ENCODE measurements at regions not wholly inside any gene's neighbourhood (a gene's known extent, or its start where the extent isn't known, plus 50 kb on each side); places are given as distances from the start of the nearest gene placed in this dataset.
"Not testable (repeated sequence)": the region's sequence is repeated elsewhere in the genome, so short reads cannot be mapped to it uniquely, and the experiment has no call there.

DNA sequence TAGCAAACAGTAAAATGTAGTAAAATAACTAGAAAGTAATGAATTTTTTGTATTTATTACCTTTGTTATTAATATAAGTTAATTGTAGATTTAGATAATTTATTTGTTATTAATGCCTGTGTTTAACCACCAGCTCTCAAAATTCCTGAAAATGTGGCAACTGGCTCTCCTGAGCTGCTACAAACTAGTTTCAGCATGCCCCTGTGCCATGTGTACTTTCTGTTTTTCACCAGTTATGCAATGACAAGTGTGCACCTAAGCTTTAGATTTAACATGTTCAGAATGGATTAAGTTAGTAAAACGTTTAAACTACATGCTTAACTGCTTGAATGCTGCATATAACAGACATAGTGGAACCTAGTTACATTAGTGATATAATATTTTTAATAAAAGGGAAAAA, 88.1 kb downstream of the POSTN start:
- H3K4me1 Mint-ChIP-seq, result no peaks in the 10 kb centered on the region
- no peaks in the 10 kb centered on the region for H3K36me3 Mint-ChIP-seq (ENCODE audit: low read depth)
- no peak overlapping the region for H3K27ac Mint-ChIP-seq
- H3K9me3 ChIP-seq (ENCODE audit: control insufficient read depth, low read length, poor library complexity, severe bottlenecking), result no peaks in the 10 kb centered on the region
- H3K27me3 Mint-ChIP-seq, result no peaks in the 10 kb centered on the region
- DNase-seq (no peak), ATAC-seq (no peak)
- H3K4me3 Mint-ChIP-seq, result no peak overlapping the region

- no peak for ATAC-seq
- Mint-ChIP-seq H3K4me3 (no peak overlapping the region), H3K4me1 (no peaks in the 10 kb centered on the region), H3K27ac (no peak overlapping the region), H3K36me3 (ENCODE audit: low read depth) (no peaks in the 10 kb centered on the region), H3K27me3 (no peaks in the 10 kb centered on the region)
- no peak for DNase-seq
- H3K9me3 ChIP-seq (ENCODE audit: control insufficient read depth, low read length, poor library complexity, severe bottlenecking), result no peaks in the 10 kb centered on the region
Measured at GRCh38 chr13:37505531-37505930, 93.0 kb downstream of the POSTN start.

DNA sequence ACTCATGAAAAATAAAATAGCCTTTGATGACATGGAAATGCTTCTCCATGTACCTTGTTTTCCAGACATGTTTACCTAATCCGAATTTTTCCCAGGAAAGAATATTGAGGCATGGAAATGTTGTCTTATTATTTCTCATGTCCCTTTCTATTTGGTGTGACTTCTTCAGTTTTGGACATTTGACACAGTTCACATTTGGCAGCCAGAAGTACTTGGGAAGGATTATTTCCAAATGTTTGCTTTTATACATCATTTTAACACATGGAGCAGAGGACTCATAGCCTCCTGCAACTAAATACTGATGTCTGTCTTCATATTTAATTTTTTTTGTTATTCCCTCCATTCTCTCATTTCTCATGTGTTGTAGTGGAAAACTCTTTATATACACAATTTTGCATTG, 94.3 kb downstream of the POSTN start:
- no peak overlapping the region for H3K27ac Mint-ChIP-seq
- no peaks in the 10 kb centered on the region for H3K36me3 Mint-ChIP-seq (ENCODE audit: low read depth)
- DNase-seq (no peak), ATAC-seq (no peak)
- no peak overlapping the region for H3K4me3 Mint-ChIP-seq
- no peaks in the 10 kb centered on the region for H3K4me1 Mint-ChIP-seq
- H3K27me3 Mint-ChIP-seq, result no peaks in the 10 kb centered on the region
- no peaks in the 10 kb centered on the region for H3K9me3 ChIP-seq (ENCODE audit: control insufficient read depth, low read length, poor library complexity, severe bottlenecking)

GRCh38 chr13:37503287-37503686, 95.3 kb downstream of the POSTN start:
- no peak for DNase-seq
- H3K4me1 Mint-ChIP-seq, result no peaks in the 10 kb centered on the region
- no peaks in the 10 kb centered on the region for H3K9me3 ChIP-seq (ENCODE audit: control insufficient read depth, low read length, poor library complexity, severe bottlenecking)

DNA sequence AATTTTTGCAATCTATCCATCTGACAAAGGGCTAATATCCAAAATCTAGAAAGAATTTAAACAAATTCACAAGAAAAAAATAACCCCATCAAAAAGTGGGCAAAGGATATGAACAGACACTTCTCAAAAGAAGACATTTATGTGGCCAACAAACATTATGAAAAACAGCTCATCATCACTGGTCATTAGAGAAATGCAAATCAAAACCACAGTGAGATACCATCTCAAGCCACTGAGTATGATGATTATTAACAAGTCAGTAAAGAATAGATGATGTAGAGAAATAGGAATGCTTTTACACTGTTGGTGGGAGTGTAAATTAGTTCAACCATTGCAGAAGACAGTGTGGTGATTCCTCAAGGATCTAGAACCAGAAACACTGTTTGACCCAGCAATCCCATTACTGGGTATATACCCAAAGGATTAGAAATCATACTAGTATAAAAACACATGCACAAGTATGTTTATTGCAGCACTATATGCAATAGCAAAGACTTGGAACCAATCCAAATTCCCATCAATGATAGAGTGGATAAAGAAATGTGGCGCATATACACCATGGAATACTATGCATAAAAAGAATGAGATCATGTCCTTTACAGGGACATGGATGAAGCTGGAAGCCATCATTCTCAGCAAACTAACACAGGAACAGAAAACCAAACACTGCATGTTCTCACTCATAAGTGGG, 96.1 kb downstream of the POSTN start:
- not testable (repeated sequence) for H3K27ac Mint-ChIP-seq; H3K9me3 ChIP-seq (ENCODE audit: control insufficient read depth, low read length, poor library complexity, severe bottlenecking); H3K4me1 Mint-ChIP-seq; H3K4me3 Mint-ChIP-seq; DNase-seq; H3K27me3 Mint-ChIP-seq; H3K36me3 Mint-ChIP-seq (ENCODE audit: low read depth); ATAC-seq

More at GRCh38 chr13:37503287-37503686, 95.3 kb downstream of the POSTN start:
- H3K27me3 Mint-ChIP-seq, result no peaks in the 10 kb centered on the region
- no peaks in the 10 kb centered on the region for H3K36me3 Mint-ChIP-seq (ENCODE audit: low read depth)
- H3K4me3 Mint-ChIP-seq, result no peak overlapping the region
- no peak for ATAC-seq
- H3K27ac Mint-ChIP-seq, result no peak overlapping the region

DNA sequence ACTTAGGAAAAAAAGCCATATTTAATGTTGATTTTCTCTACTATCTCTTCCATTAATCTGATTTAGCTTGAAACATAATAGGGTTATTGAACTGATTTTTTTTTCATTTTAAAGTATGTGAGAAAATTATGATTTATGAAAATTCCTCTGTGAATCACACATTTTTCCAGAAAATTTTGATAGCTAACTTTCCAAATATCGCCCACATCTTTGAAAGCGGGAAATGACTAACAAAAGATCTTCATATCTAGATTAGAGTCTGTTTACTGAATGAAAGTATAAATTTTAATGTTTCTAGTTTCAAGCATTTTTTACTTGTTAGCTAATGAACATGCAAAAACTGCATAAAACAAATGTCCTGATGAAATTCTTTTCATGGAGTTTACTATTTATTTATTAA, 97.4 kb downstream of the POSTN start:
- DNase-seq (no peak), ATAC-seq (no peak)
- H3K27me3 Mint-ChIP-seq, result no peaks in the 10 kb centered on the region
- no peaks in the 10 kb centered on the region for H3K9me3 ChIP-seq (ENCODE audit: control insufficient read depth, low read length, poor library complexity, severe bottlenecking)
- H3K4me1 Mint-ChIP-seq, result no peaks in the 10 kb centered on the region
- no peaks in the 10 kb centered on the region for H3K36me3 Mint-ChIP-seq (ENCODE audit: low read depth)
- no peak overlapping the region for H3K4me3 Mint-ChIP-seq
- no peak overlapping the region for H3K27ac Mint-ChIP-seq

- Mint-ChIP-seq H3K27ac (no peak overlapping the region), H3K36me3 (ENCODE audit: low read depth) (no peaks in the 10 kb centered on the region), H3K27me3 (no peaks in the 10 kb centered on the region), H3K4me1 (no peaks in the 10 kb centered on the region), H3K4me3 (no peak overlapping the region)
- no peak for ATAC-seq
- H3K9me3 ChIP-seq (ENCODE audit: control insufficient read depth, low read length, poor library complexity, severe bottlenecking), result no peaks in the 10 kb centered on the region
- no peak for DNase-seq
Measured at GRCh38 chr13:37495046-37495445, 103.5 kb downstream of the POSTN start.

DNA sequence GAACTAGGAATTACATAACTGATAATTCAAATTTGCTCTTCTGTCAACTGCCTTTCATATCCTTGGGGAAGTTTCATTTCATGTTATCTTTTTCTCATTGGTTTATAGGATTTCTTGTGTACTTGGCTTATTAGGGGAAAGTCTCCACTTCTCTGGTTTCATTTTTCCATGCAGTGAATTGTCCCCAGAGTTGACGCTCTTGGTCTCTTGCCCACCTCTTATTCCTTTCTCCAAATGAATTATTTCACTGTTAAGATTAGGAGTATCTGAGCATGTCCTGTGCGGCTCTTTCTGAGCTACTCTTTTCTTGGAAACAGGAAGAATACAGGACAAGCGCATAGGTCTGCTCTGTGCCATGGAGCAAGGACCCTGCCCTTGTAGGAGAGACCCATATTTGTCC, 104.8 kb downstream of the POSTN start:
- no peak for ATAC-seq
- H3K27me3 Mint-ChIP-seq, result no peaks in the 10 kb centered on the region
- no peak for DNase-seq
- no peaks in the 10 kb centered on the region for H3K36me3 Mint-ChIP-seq (ENCODE audit: low read depth)
- H3K27ac Mint-ChIP-seq, result no peak overlapping the region
- no peaks in the 10 kb centered on the region for H3K4me1 Mint-ChIP-seq
- no peaks in the 10 kb centered on the region for H3K9me3 ChIP-seq (ENCODE audit: control insufficient read depth, low read length, poor library complexity, severe bottlenecking)
- no peak overlapping the region for H3K4me3 Mint-ChIP-seq

DNA sequence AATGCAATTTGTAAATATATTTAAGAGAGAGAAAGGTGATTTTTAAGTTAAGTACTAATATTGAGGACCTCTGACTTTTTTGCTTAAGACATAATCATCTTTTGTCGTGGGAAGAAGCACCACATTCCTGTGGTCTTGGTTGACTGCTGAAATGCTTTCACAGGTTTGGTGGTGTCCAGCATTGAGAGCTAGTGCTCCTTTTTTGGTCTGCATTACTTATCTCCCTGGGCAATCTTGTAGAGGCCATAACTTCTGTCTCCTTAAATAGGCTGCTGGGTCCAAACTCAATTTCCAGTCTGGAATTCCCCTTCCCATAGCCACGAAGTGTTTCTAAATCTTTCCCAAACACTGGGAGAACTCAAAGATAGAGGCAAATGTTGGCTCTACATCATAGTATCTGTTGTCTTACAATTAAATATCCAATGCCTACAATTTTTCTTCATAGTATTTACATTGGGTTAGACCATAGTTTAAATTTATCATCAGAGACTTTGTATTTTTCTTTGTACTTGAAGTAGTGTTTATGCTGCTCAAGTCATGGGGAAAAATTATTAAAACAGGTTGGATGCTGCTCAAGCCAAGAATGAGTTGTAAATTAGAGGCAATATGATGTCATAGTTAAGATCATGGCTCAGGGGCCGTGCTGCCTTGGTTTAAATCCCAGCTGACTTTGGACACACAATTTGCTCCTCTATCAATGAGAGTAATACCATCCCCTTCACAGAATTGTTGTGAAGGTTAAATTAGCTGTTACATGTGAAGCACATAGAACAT, 105.6 kb downstream of the POSTN start:
- Mint-ChIP-seq H3K27ac (no peak overlapping the region), H3K36me3 (ENCODE audit: low read depth) (no peaks in the 10 kb centered on the region), H3K4me3 (no peak overlapping the region), H3K4me1 (no peaks in the 10 kb centered on the region), H3K27me3 (no peaks in the 10 kb centered on the region)
- no peak for DNase-seq
- H3K9me3 ChIP-seq (ENCODE audit: control insufficient read depth, low read length, poor library complexity, severe bottlenecking), result no peaks in the 10 kb centered on the region
- ATAC-seq, result no peak

DNA sequence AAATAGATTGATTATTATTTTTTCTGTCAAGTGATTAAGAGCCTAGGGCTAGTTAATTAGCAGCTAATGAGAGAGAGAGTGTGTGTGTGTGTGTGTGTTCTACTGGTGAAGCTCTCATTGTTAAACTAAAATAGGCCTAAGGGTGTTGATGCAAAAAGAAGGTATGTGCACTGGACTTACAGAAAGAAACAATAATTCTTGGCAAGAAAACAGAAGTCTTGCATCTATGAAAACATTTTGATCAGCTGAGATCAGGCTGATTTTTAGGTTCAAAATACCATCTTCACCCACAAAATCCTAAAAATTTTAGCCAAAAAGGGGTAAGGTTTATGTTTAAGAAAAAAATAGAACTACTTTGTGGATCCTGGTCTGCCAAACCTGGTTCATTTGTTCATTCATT, 106.5 kb downstream of the POSTN start:
- no peaks in the 10 kb centered on the region for H3K4me1 Mint-ChIP-seq
- H3K27ac Mint-ChIP-seq, result no peak overlapping the region
- H3K36me3 Mint-ChIP-seq (ENCODE audit: low read depth), result no peaks in the 10 kb centered on the region
- no peak for DNase-seq
- no peak for ATAC-seq
- no peak overlapping the region for H3K4me3 Mint-ChIP-seq
- no peaks in the 10 kb centered on the region for H3K9me3 ChIP-seq (ENCODE audit: control insufficient read depth, low read length, poor library complexity, severe bottlenecking)
- no peaks in the 10 kb centered on the region for H3K27me3 Mint-ChIP-seq

- no peak for DNase-seq
- ATAC-seq, result no peak
- Mint-ChIP-seq H3K4me3 (no peak overlapping the region), H3K27me3 (no peaks in the 10 kb centered on the region), H3K27ac (no peak overlapping the region), H3K4me1 (no peaks in the 10 kb centered on the region), H3K36me3 (ENCODE audit: low read depth) (no peaks in the 10 kb centered on the region)
- H3K9me3 ChIP-seq (ENCODE audit: control insufficient read depth, low read length, poor library complexity, severe bottlenecking), result no peaks in the 10 kb centered on the region
Measured at GRCh38 chr13:37491661-37492060, 106.9 kb downstream of the POSTN start.

- no peak overlapping the region for H3K4me3 Mint-ChIP-seq
- ATAC-seq (no peak), DNase-seq (no peak)
- H3K27ac Mint-ChIP-seq, result no peak overlapping the region
- no peaks in the 10 kb centered on the region for H3K36me3 Mint-ChIP-seq (ENCODE audit: low read depth)
- no peaks in the 10 kb centered on the region for H3K9me3 ChIP-seq (ENCODE audit: control insufficient read depth, low read length, poor library complexity, severe bottlenecking)
- H3K27me3 Mint-ChIP-seq, result no peaks in the 10 kb centered on the region
- H3K4me1 Mint-ChIP-seq, result no peaks in the 10 kb centered on the region
Measured at GRCh38 chr13:37490176-37490779, 108.3 kb downstream of the POSTN start.

DNA sequence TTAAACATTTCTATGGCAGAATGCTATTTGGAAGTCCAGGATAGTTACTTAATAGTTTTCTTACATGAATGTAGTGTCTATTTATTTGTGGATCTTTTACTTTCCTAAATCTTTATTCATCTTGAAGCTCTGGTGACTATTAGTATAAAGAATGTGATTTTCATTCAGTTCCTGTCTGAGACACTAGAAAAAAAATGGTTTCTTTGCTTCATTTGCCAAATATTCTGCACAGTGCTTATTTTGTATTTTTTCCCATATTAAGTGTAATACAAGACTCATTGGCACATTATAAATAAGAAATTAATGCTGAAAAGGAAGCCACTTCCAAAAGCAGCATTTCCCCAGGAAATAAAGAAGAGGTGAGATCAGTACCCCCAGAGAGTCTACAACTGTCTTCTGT, 109.8 kb downstream of the POSTN start:
- Mint-ChIP-seq H3K27me3 (no peaks in the 10 kb centered on the region), H3K27ac (no peak overlapping the region), H3K36me3 (ENCODE audit: low read depth) (no peaks in the 10 kb centered on the region), H3K4me1 (no peaks in the 10 kb centered on the region), H3K4me3 (no peak overlapping the region)
- DNase-seq (no peak), ATAC-seq (no peak)
- H3K9me3 ChIP-seq (ENCODE audit: control insufficient read depth, low read length, poor library complexity, severe bottlenecking), result no peaks in the 10 kb centered on the region

All from T-helper 17 cell (primary cell).